K562 (cell line): ENCODE measurements at regions not wholly inside any gene's neighbourhood (a gene's known extent, or its start where the extent isn't known, plus 50 kb on each side); places are given as distances from the start of the nearest gene placed in this dataset.

Source experiments
- COPS2 ChIP-seq: fragments of 450-650 bp; conservative IDR thresholded peaks from 2 replicates; pipeline ENCODE4 v1.6.1; 2016; ENCODE audit warnings: mild to moderate bottlenecking, moderate library complexity
- CTCF ChIP-seq, 3 experiments: IDR thresholded peaks in 2 of 3; conservative IDR thresholded peaks in 1 of 3; 2 replicates each; pipeline ENCODE4 v1.5.1; 2011 to 2012; ENCODE audit warnings: low read length in 3 of 3, mild to moderate bottlenecking in 3 of 3, control low read depth in 2 of 3, improper control_type of control experiment in 1 of 3, inconsistent platforms in 1 of 3, low read depth in 1 of 3, mixed read lengths in 1 of 3, moderate library complexity in 1 of 3; ENCODE audit not compliant: insufficient read depth in 2 of 3
- CUX1 ChIP-seq: fragments of 200-800 bp; sonication (Bioruptor generic); IDR thresholded peaks from 2 replicates; pipeline ENCODE4 v1.6.1; 2016; ENCODE audit warnings: missing genetic modification characterization, missing compliant biosample characterization
- EGR1 ChIP-seq: fragments of 450-650 bp; conservative IDR thresholded peaks from 2 replicates; pipeline ENCODE4 v1.6.1; 2017; ENCODE audit warnings: mild to moderate bottlenecking
- EZH2 ChIP-seq: IDR thresholded peaks from 2 replicates; pipeline ENCODE4 v1.6.1; 2012; ENCODE audit warnings: low read depth, mild to moderate bottlenecking, inconsistent platforms, low read length, borderline replicate concordance
- KDM1A ChIP-seq, 2 experiments: fragments of 450-650 bp; IDR thresholded peaks; 2 replicates each; pipeline ENCODE4 v1.6.1; 2016; ENCODE audit warnings: mild to moderate bottlenecking in 2 of 2
- POLR2AphosphoS5 ChIP-seq: IDR thresholded peaks from 2 replicates; pipeline ENCODE4 v1.6.1; 2011; ENCODE audit warnings: mild to moderate bottlenecking, low read depth, low read length, moderate library complexity; ENCODE audit not compliant: control insufficient read depth, insufficient read depth
- RAD21 ChIP-seq, 2 experiments: fragments of 250-450 bp in 1 of 2; fragments of 450-650 bp in 1 of 2; sonication (Bioruptor Pico) in 1 of 2; formaldehyde crosslinking in 1 of 2; IDR thresholded peaks in 1 of 2; conservative IDR thresholded peaks in 1 of 2; 2 replicates each; pipeline versions ENCODE4 v1.4.0 to v1.8.0; 2020 to 2022; ENCODE audit warnings: mild to moderate bottlenecking in 2 of 2, moderate library complexity in 1 of 2
- RFX5 ChIP-seq: IDR thresholded peaks from 2 replicates; pipeline ENCODE4 v1.6.1; 2011; ENCODE audit warnings: low read depth, mild to moderate bottlenecking, improper control_type of control experiment, low read length
- SMAD4 ChIP-seq: fragments of 250-450 bp; sonication (Bioruptor Pico); conservative IDR thresholded peaks from 2 replicates; pipeline ENCODE4 v1.8.0; 2021; ENCODE audit warnings: inconsistent platforms, mild to moderate bottlenecking, moderate library complexity
- ZNF282 ChIP-seq: sonication (generic); formaldehyde crosslinking; IDR thresholded peaks from 2 replicates; pipeline ENCODE4 v1.8.1; 2023; ENCODE audit warnings: missing genetic modification reagents

GRCh38 chr1:5340560-5341130, 651.6 kb downstream of the NPHP4 start:
- TF ChIP-seq EGR1 (no peak), CTCF (IDR thresholded peaks at IDR 0.05 in 2 of 3, conservative IDR thresholded peaks at IDR 0.05 in 1 of 3; ENCODE audit: insufficient read depth in 2 of 3, low read depth in 1 of 3, low read length in 3 of 3) (no peak), RAD21 (CRISPR knock-in tag; conservative IDR thresholded peaks at IDR 0.05 in 1 of 2, IDR thresholded peaks at IDR 0.05 in 1 of 2) (no peak), SMAD4 (no peak), EZH2 (no peak), COPS2 (no peak), KDM1A (IDR thresholded peaks at IDR 0.05) (no peak), ZNF282 (CRISPR knock-in tag) (no peak), POLR2AphosphoS5 (no peak), CUX1 (CRISPR knock-in tag) (no peak), RFX5 (no peak)
